NCI-H2227 treated with DMSO at 0.1 percent for 48 hours (cell line): ENCODE measurements at regions not wholly inside any gene's neighbourhood (a gene's known extent, or its start where the extent isn't known, plus 50 kb on each side); places are given as distances from the start of the nearest gene placed in this dataset.
A peak's percentile ranks its signal among the peaks of the same experiment; 100 is the strongest.

Experiments
- DNase-seq: peaks from one replicate; lab custom pipeline; 2025; lab: John Stamatoyannopoulos, UW

GRCh38 chr3:66165660-66166059 lies 55.1 kb upstream of the SLC25A26 start:
- DNase-seq = no peak

DNA sequence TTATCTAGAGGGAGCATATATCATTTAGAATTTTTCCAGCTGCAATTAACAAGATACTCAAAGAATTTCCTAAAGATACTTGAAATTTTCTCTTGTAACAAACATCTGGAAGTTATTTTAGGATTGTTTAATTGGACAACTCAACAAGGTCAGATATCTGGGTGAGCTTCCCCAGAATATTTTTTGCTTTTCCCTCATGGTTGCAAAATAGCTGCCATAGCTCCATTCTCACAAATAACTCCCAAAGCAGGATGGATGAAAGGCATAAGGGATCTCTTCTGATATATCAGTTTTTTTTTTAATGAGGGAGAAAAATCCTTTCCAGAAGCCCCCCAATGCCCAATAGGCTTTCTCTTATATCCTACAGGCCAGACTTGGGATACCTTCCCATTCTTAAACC lies 56.6 kb upstream of the SLC25A26 start:
- DNase-seq = no peak

DNA sequence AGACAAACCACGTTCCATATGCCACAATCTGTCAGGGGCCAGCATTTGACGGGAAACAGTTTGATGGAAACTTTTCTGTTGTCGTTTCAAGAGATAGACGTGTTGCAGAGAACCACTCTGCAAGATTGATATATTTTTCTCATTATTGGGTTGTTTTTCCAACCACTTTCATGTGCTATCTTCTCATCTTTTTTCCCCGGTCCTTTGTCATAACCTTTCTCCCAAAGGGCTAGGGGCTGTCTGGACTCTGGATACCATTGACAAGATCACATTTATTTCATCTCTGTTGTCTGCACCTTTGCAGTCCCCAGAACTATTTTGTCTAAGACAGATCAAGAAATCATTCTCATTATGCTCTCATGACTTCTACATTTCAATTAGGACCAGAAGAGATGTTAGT lies 57.6 kb upstream of the SLC25A26 start:
- no peak for DNase-seq

DNA sequence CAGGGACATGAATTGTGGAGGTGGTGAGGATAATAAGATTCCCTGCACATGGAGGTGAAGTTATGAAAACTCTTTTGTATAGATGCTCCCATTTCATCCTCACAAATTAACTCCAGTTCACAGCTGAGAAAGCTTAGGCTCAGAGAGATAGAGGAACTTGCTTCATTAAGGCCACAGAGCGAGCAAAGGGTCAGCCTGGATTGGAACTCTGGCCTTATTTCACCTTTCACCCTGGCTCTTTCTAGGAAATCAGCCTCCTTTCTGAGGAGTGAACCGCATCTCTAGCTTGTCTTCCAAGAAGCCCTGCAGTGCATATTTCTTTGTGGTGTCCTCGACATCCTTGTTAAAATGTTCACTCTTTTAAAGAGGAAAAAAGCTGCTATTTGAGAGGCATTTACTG lies 58.0 kb upstream of the SLC25A26 start:
- DNase-seq = no peak

DNA sequence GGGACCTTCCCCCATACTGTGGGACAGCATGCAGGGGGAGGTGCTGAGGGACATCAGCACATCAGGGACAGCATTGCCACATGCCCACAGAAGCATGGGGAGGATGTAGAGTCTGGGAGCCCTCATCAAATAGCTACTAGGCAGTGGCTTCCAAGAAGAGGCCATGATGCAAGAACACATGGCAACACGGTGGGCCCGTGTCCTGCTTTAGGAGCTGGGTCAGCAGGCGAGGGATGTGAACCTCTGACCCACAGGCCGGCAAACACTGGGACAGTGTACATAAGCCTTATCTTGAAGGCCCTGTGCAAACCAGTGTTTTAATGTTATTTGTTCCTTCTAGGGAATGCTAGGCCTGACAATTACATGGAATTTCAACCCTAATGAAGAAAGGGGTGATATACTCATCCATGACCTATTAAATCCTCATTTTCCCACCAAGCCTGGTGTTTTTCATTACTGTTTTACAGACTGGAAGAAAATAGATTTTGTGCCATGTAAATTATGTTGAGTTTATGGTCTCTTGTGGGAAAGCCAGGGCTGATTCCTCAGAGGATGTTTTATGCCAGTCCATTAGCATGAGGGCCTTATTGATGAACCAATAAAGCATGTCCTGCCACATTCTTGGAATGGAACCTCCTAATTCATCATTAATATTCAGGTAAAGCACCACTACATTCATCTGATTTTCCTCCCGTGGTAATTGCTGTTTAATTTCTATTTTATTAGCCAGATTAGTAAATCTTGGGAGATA lies 61.7 kb upstream of the SLC25A26 start:
- DNase-seq = no peak

- no peak for DNase-seq
Measured at GRCh38 chr3:66154444-66154861, 66.3 kb upstream of the SLC25A26 start.

GRCh38 chr3:66153481-66154443 lies 67.0 kb upstream of the SLC25A26 start:
- DNase-seq = peak; percentile 9

DNA sequence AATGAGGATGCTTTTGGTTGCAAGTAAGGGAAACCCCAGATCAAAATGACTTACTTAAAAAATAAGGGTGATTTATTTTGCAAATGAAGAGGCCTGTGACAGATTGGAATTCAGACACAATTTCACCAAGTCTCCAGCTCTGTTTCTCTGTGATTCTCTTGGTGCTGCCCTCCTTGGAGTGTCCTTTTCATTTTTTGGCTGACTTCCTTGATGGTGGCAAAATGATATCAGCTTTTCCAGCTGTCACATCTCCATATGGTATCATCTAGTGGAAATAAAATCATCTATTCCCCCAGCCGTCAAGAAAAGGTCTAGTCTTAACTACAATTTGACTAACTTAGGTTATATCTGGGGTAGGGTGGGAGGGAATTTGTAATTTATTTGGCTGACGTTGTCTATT lies 68.5 kb upstream of the SLC25A26 start:
- DNase-seq = no peak

DNA sequence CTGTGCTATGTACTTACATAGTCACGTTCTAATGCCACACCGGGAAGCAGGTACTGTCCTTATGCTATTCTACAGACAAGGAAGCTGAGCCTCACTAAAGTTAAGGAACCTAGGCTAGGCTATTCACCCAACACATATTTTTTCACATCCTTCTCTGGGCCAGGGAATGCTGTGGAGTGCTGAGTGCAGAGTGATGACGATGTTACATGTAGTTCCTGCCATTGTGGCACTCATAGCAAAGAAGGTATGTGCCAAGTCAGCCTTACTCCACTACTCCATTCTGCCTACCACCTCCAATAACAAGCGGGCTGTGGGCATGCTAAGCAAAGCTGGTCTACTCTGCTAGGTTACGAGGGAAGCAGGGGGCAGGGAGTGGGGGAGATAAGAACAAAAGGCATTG lies 69.8 kb upstream of the SLC25A26 start:
- DNase-seq = no peak

DNA sequence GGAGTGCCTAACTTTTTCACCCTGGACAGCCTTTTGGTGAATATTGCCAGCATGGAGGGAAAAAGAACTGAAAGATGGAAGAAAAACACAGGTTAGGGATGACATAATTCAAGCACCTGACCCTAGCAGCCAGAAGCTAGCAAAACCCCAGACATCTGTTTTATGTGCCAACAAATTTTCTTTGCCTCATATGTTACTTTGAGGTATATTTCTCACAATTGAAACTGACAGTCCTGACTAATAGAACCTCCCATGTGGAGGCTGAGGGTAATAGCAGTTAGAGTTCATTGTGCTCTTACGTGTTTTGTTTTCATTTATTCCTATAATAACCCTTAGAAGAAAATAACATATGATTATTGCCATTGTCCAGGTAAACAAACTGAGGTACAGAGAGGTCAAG lies 71.5 kb upstream of the SLC25A26 start:
- DNase-seq = peak; percentile 74

GRCh38 chr3:66145408-66145733 lies 75.4 kb upstream of the SLC25A26 start:
- no peak for DNase-seq

DNA sequence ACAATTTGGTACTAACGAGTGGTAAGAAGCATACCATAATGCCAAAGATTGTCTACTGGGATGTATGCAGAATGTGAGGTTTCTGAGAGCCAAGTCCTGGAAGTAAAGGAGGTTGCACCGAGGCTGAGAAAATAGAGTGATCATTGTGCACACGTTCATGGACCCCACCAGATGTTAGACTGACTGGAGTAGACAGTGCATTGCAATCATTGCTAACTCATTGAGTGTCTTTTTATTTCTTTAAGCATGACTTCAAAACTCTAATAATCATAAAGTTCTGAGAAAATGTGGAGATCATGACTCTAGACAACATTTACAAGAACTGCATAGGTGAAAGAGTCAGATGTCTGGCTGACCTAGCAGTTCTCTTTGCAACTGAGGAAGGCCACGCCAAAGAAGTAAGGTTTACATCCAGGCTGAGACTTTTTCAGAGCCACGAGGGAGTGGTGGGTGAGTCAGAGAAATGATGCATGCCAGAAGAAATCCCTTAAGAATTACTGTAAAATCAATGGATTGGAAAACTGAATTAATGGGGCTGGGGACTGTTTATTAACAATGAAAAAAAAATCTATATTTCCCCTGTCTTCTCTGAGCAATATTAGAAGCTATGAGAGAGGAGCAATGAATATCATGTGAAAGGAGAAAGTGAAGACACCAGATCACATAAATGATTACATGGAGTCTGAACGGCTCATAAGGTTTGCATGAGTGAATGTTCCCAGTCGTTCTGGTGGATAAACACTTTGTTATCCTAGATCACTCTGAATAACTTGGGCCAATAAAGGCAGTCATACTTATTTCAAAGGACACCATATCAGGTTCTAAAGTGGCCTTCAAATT lies 76.0 kb upstream of the SLC25A26 start:
- no peak for DNase-seq

GRCh38 chr3:66142079-66142478 lies 78.7 kb upstream of the SLC25A26 start:
- no peak for DNase-seq

- no peak for DNase-seq
Measured at GRCh38 chr3:66140743-66141372, 79.9 kb upstream of the SLC25A26 start.

GRCh38 chr3:66140106-66140505 lies 80.7 kb upstream of the SLC25A26 start:
- DNase-seq = no peak

- no peak for DNase-seq
Measured at GRCh38 chr3:66139415-66139814, 81.4 kb upstream of the SLC25A26 start.

DNA sequence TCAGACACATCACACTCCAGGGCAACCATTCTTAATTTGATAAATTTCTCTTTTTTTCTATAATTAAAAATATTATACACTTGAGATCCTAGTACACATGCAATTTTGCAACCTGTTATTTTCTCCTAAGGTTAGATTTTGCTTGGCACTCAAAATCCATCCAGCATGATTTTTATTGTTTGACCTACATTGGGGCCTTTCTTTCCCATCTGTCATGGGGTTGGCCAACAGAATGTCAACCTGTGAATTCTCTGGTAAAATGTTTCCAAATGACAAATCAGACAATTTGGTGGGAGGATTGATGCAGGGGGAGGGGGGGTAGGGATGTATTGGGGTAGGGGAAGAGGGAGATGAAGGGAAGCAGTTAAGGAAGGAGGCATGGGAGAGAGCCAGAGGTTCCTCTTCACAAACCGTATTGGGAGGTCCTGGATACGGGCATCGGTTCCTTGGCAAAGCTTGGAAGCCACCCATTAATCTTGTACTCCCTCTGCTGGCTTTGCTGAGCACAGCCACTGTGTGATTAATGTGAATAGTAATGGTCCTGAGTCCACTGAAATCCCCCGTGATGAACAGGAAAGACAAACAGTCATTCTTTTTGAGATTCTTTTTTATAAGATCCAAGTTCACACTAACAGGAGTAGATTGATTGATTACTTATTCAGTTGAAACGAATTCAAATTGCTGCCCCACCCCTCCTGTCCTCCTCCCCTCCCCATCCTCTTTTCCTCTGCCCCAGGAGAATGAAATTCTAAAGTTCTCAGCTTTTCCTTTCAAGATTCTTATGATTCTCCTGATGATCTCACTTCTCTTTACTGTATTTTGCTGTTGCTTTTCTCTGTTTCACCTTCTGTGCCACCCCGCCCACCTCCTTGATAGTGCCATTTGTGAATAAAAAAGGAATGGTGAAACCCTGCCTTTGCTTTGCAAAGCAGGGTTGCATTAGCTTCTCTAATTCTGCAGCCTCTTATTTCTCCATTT lies 82.2 kb upstream of the SLC25A26 start:
- peak; percentile 45 for DNase-seq

DNA sequence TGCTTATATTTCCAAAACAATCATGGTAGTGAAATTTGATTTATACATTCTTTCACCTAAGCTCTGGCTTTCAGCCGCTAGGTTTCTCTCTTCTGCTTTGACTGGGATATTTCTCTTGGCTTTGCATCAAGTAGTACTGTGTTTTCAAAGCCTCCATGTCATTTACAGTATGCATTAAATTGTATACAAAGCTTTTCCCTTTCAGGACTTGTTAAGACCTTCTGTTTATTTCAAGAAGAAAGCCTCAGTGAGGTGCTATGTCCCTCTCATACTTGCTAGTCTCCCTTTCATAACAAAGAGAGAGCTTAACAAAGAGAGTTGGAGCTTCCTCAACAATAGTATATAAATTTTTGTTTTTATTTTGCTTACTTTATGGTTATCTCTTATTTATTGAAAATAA lies 84.2 kb upstream of the SLC25A26 start:
- DNase-seq = no peak

DNA sequence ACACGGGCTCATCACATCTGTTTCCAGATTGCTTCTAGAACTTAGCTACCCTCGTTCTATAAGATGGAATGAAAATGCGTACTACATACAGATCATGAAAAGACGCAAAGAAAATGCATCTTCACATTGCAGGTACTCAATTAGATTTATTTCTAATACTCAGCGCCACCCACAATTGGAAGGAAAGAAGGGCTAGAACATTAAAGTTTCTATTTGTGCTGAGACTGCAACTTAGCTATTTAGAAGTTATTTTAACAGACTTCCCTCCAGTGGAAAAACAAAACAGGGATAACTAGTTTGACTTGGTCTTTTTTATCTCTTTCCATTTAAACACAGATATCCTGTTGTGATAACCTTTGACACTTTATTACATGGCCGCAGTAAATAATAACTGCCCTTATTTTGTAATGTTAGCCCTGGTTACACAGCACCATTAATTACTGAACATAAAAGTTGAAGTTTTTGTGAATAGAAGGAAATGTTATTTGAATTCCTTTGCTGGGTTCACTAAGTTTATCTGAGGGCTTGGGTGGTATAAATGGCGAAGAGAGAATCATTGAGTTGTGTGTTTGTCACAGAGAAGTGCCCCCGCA lies 86.9 kb upstream of the SLC25A26 start:
- DNase-seq = no peak

DNA sequence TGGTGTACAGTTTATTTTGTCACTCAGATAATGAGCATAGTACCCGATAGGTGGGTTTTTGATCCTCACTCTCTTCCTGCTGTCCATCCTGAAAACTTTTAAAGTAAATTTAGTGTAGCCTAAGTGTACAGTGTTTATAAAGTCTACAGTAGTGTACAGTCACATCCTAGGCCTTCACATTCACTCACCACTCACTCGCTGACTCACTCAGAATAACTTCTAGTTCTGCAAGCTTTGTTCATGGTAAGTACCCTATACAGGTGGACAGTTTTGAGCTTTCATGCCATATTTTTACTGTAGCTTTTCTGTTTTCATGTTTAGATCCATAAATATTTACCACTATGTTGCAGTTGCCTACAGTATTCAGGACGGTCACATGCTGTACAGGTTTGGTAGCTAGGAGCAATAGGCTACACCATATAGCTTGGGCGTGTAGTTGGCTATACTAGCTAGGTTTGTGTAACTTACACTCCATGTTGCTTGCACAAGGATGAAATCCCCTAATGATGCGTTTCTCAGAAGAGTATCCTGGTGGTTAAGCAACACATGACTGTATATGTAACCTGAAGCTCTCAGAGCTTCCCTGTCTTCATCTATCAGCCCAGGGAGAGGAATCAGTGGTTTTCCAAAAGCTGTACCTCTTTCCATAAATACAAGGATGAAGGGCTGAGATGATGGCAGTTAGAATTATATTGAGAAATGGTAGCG lies 87.6 kb upstream of the SLC25A26 start:
- DNase-seq = no peak
